ENCODE measurements at regions not wholly inside any gene's neighbourhood (a gene's known extent, or its start where the extent isn't known, plus 50 kb on each side); places are given as distances from the start of the nearest gene placed in this dataset.
"Not testable (repeated sequence)": the region's sequence is repeated elsewhere in the genome, so short reads cannot be mapped to it uniquely, and the experiment has no call there.

GRCh38 chr7:81871606-81872265, 101.9 kb upstream of the HGF start:
- no peak for DNase-seq (ENCODE audit: extremely low read depth, low read depth)
- TF ChIP-seq CTCF (IDR thresholded peaks at IDR 0.05; ENCODE audit: low read depth, low read length) = no peak

GRCh38 chr7:81870608-81871007, 100.8 kb upstream of the HGF start:
- no peak for TF ChIP-seq CTCF (IDR thresholded peaks at IDR 0.05; ENCODE audit: low read depth, low read length)
- DNase-seq (ENCODE audit: extremely low read depth, low read depth) = no peak

GRCh38 chr7:81869670-81870069, 99.8 kb upstream of the HGF start:
- no peak for TF ChIP-seq CTCF (IDR thresholded peaks at IDR 0.05; ENCODE audit: low read depth, low read length)
- no peak for DNase-seq (ENCODE audit: extremely low read depth, low read depth)

GRCh38 chr7:81865754-81866153, 95.9 kb upstream of the HGF start:
- DNase-seq (ENCODE audit: extremely low read depth, low read depth) = no peak

GRCh38 chr7:81859433-81859832, 89.6 kb upstream of the HGF start:
- no peak for DNase-seq (ENCODE audit: extremely low read depth, low read depth)
- TF ChIP-seq CTCF (IDR thresholded peaks at IDR 0.05; ENCODE audit: low read depth, low read length) = no peak

More at GRCh38 chr7:81865754-81866153, 95.9 kb upstream of the HGF start:
- no peak for TF ChIP-seq CTCF (IDR thresholded peaks at IDR 0.05; ENCODE audit: low read depth, low read length)

GRCh38 chr7:81858820-81859219, 89.0 kb upstream of the HGF start:
- DNase-seq (ENCODE audit: extremely low read depth, low read depth) = not testable (repeated sequence)

GRCh38 chr7:81857385-81857784, 87.5 kb upstream of the HGF start:
- DNase-seq (ENCODE audit: extremely low read depth, low read depth) = no peak
- no peak for TF ChIP-seq CTCF (IDR thresholded peaks at IDR 0.05; ENCODE audit: low read depth, low read length)

GRCh38 chr7:81854518-81854917, 84.7 kb upstream of the HGF start:
- no peak for DNase-seq (ENCODE audit: extremely low read depth, low read depth)
- no peak for TF ChIP-seq CTCF (IDR thresholded peaks at IDR 0.05; ENCODE audit: low read depth, low read length)

All from AG09319 (cell line).